HG03097 (cell line): ENCODE measurements at regions not wholly inside any gene's neighbourhood (a gene's known extent, or its start where the extent isn't known, plus 50 kb on each side); places are given as distances from the start of the nearest gene placed in this dataset.

Experiments
- ATAC-seq: cut with Tn5 transposase; IDR thresholded peaks from one replicate; pipeline ENCODE4 v1.9.1; 2021; ENCODE audit not compliant: unreplicated experiment, low FRiP score

GRCh38 chr20:24789877-24790276, 159.2 kb upstream of the CST7 start:
- no peak for ATAC-seq

- ATAC-seq = no peak
Observed at GRCh38 chr20:24790746-24791283, 158.3 kb upstream of the CST7 start.

- no peak for ATAC-seq
Observed at GRCh38 chr20:24791953-24792352, 157.1 kb upstream of the CST7 start.

GRCh38 chr20:24792641-24793495, 156.2 kb upstream of the CST7 start:
- ATAC-seq = no peak

GRCh38 chr20:24795436-24795835, 153.6 kb upstream of the CST7 start:
- ATAC-seq = no peak

GRCh38 chr20:24796236-24796635, 152.8 kb upstream of the CST7 start:
- ATAC-seq = no peak

- ATAC-seq = no peak
Observed at GRCh38 chr20:24797113-24797512, 152.0 kb upstream of the CST7 start.

GRCh38 chr20:24797745-24798655, 151.1 kb upstream of the CST7 start:
- no peak for ATAC-seq

GRCh38 chr20:24798930-24799705, 150.0 kb upstream of the CST7 start:
- ATAC-seq = no peak

- ATAC-seq = no peak
Observed at GRCh38 chr20:24799971-24800580, 149.0 kb upstream of the CST7 start.

- no peak for ATAC-seq
Observed at GRCh38 chr20:24802286-24802820, 146.7 kb upstream of the CST7 start.

GRCh38 chr20:24804481-24805206, 144.4 kb upstream of the CST7 start:
- no peak for ATAC-seq

GRCh38 chr20:24805456-24806238, 143.4 kb upstream of the CST7 start:
- ATAC-seq = no peak

- no peak for ATAC-seq
Observed at GRCh38 chr20:24806705-24807676, 142.1 kb upstream of the CST7 start.

GRCh38 chr20:24808616-24809015, 140.5 kb upstream of the CST7 start:
- ATAC-seq = no peak

GRCh38 chr20:24809606-24810005, 139.5 kb upstream of the CST7 start:
- no peak for ATAC-seq

- no peak for ATAC-seq
Observed at GRCh38 chr20:24810676-24811407, 138.2 kb upstream of the CST7 start.
